SU-DHL-6 (cell line): ENCODE measurements at regions not wholly inside any gene's neighbourhood (a gene's known extent, or its start where the extent isn't known, plus 50 kb on each side); places are given as distances from the start of the nearest gene placed in this dataset.

Experiments
- H2AFZ ChIP-seq: fragments of 200-600 bp; sonication (generic); 2 replicates; pipeline ENCODE4 v1.6.1; 2014; ENCODE audit warnings: low read depth, mild to moderate bottlenecking, moderate library complexity, mixed read lengths, antibody characterized with exemption, low read length; ENCODE audit not compliant: severe bottlenecking
- H3F3A ChIP-seq: fragments of 200-600 bp; shearing (Covaris generic); 2 replicates; pipeline ENCODE4 v1.6.0; 2016; ENCODE audit warnings: antibody characterized with exemption, mild to moderate bottlenecking; ENCODE audit not compliant: insufficient read depth
- H3K27ac ChIP-seq: fragments of 200-600 bp; sonication (generic); 2 replicates; pipeline ENCODE4 v1.5.1; 2016; ENCODE audit warnings: low read depth, mild to moderate bottlenecking, low read length, moderate library complexity, mixed read lengths
- H3K27me3 ChIP-seq: fragments of 200-600 bp; sonication (generic), shearing (Covaris generic); 2 replicates; pipeline ENCODE4 v1.6.0; 2014; ENCODE audit warnings: mild to moderate bottlenecking, low read length
- H3K36me3 ChIP-seq: fragments of 200-600 bp; sonication (generic); 2 replicates; pipeline ENCODE4 v1.6.1; 2014; ENCODE audit warnings: mild to moderate bottlenecking, low read length, mixed read lengths
- H3K4me2 ChIP-seq: fragments of 300-600, 200-600 bp; shearing (Covaris generic), sonication (generic); 2 replicates; pipeline ENCODE4 v1.6.0; 2014; ENCODE audit warnings: low read length, low read depth, mild to moderate bottlenecking; ENCODE audit not compliant: poor library complexity, severe bottlenecking
- H3K4me3 ChIP-seq: fragments of 200-600 bp; sonication (generic); 2 replicates; pipeline ENCODE4 v1.5.1; 2014; ENCODE audit warnings: antibody characterized with exemption, low read length, mild to moderate bottlenecking, mixed read lengths; ENCODE audit not compliant: insufficient read depth, poor library complexity, severe bottlenecking
- H3K79me2 ChIP-seq: fragments of 200-600 bp; sonication (generic); 2 replicates; pipeline ENCODE4 v1.6.1; 2014; ENCODE audit warnings: mild to moderate bottlenecking, low read length, moderate library complexity; ENCODE audit not compliant: insufficient read depth
- H3K9ac ChIP-seq: fragments of 200-600 bp; sonication (generic); 2 replicates; pipeline ENCODE4 v1.7.0; 2014; ENCODE audit warnings: mild to moderate bottlenecking, low read length
- H3K9me2 ChIP-seq: fragments of 200-600 bp; sonication (generic); replicated peaks from 2 replicates; pipeline ENCODE4 v1.6.1; 2014; ENCODE audit warnings: low read length; ENCODE audit not compliant: insufficient read depth
- H3K9me3 ChIP-seq: fragments of 200-600 bp; sonication (generic); 2 replicates; pipeline ENCODE4 v1.6.1; 2014; ENCODE audit warnings: low read length, mixed read lengths; ENCODE audit not compliant: insufficient read depth
- H4K20me1 ChIP-seq: fragments of 200-600 bp; sonication (generic); 2 replicates; pipeline ENCODE4 v1.6.1; 2014; ENCODE audit warnings: low read depth, mild to moderate bottlenecking, antibody characterized with exemption, low read length, moderate library complexity, mixed read lengths
- CTCF ChIP-seq: fragments of 200-600 bp; sonication (generic); IDR thresholded peaks from one replicate; pipeline ENCODE4 v1.5.1; 2017; ENCODE audit warnings: antibody characterized with exemption, mild to moderate bottlenecking, low read length, moderate library complexity; ENCODE audit not compliant: insufficient read depth, poor library complexity, severe bottlenecking
- EZH2phosphoT487 ChIP-seq: fragments of 200-600 bp; sonication (generic), shearing (Covaris generic); conservative IDR thresholded peaks from 2 replicates; pipeline ENCODE4 v1.6.1; 2018; ENCODE audit warnings: mild to moderate bottlenecking, antibody characterized with exemption, low read length, moderate library complexity, mixed read lengths

- Histone ChIP-seq H3F3A (no peaks in the 10 kb centered on the region), H4K20me1 (no peaks in the 10 kb centered on the region)
Measured at GRCh38 chr16:66134875-66135274, 231.6 kb upstream of the CDH5 start.

GRCh38 chr16:66133643-66134338 is 232.7 kb upstream of the CDH5 start:
- Histone ChIP-seq H3K9me2 (no peaks in the 10 kb centered on the region), H3K27me3 (no peaks in the 10 kb centered on the region), H3K27ac (no peak overlapping the region), H2AFZ (no peak overlapping the region), H3K4me2 (no peak overlapping the region), H3K9ac (no peak overlapping the region), H3K36me3 (no peaks in the 10 kb centered on the region), H3F3A (no peaks in the 10 kb centered on the region), H3K79me2 (no peaks in the 10 kb centered on the region), H3K4me3 (no peak overlapping the region), H4K20me1 (no peaks in the 10 kb centered on the region), H3K9me3 (no peaks in the 10 kb centered on the region)
- no peak for TF ChIP-seq CTCF
- no peak for TF ChIP-seq EZH2phosphoT487

More at GRCh38 chr16:66134875-66135274, 231.6 kb upstream of the CDH5 start:
- no peaks in the 10 kb centered on the region for H3K27me3 ChIP-seq
- no peak overlapping the region for H2AFZ ChIP-seq
- no peaks in the 10 kb centered on the region for H3K9me3 ChIP-seq
- no peaks in the 10 kb centered on the region for H3K36me3 ChIP-seq
- H3K4me2 ChIP-seq: no peak overlapping the region
- no peak overlapping the region for H3K4me3 ChIP-seq
- TF ChIP-seq EZH2phosphoT487 (no peak), CTCF (no peak)
- H3K9ac ChIP-seq: no peak overlapping the region
- H3K27ac ChIP-seq: no peak overlapping the region
- no peaks in the 10 kb centered on the region for H3K79me2 ChIP-seq
- no peaks in the 10 kb centered on the region for H3K9me2 ChIP-seq

- no peak overlapping the region for H3K27ac ChIP-seq
- TF ChIP-seq EZH2phosphoT487: no peak
- no peak for TF ChIP-seq CTCF
- no peaks in the 10 kb centered on the region for H4K20me1 ChIP-seq
- H3K79me2 ChIP-seq: no peaks in the 10 kb centered on the region
- no peaks in the 10 kb centered on the region for H3K9me2 ChIP-seq
- no peaks in the 10 kb centered on the region for H3K9me3 ChIP-seq
- no peaks in the 10 kb centered on the region for H3K36me3 ChIP-seq
- no peaks in the 10 kb centered on the region for H3F3A ChIP-seq
- no peak overlapping the region for H3K9ac ChIP-seq
- no peak overlapping the region for H2AFZ ChIP-seq
- H3K27me3 ChIP-seq: no peaks in the 10 kb centered on the region
- H3K4me2 ChIP-seq: no peak overlapping the region
- H3K4me3 ChIP-seq: no peak overlapping the region
Measured at GRCh38 chr16:66131895-66132294, 234.6 kb upstream of the CDH5 start.
